Right renal pelvis (tissue), 4 donors: ENCODE measurements at regions not wholly inside any gene's neighbourhood (a gene's known extent, or its start where the extent isn't known, plus 50 kb on each side); places are given as distances from the start of the nearest gene placed in this dataset.
"Not testable (repeated sequence)": the region's sequence is repeated elsewhere in the genome, so short reads cannot be mapped to it uniquely, and the experiment has no call there.

Experiments
- DNase-seq, 4 donors: peaks; one replicate each; pipeline ENCODE4 v3.0.0-alpha.2; 2013; ENCODE audit warnings: low read depth in 4 of 4, low spot score in 3 of 4, missing footprints in 1 of 4

DNA sequence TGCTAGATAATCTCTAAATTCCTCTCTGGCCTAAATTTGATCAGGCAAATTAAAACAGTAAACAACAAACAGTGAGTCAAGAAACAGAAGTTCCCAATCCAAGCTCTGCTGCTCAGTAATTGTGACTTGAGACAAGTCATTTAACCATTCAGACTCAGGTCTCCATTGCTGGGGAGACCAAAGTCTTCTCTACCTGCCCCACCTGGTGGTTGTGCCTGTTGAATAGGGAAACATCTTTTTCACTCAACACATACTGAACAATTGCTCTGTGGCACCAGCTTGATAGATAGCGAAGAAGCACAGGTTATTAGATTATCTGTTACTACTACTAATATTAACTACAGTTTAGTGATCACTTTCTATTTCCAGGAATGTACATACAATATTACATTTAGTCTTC, 112.1 kb upstream of the EOLA2 start:
- no peak for DNase-seq

GRCh38 chrX:150051096-150051495, 112.8 kb upstream of the EOLA2 start:
- DNase-seq, result no peak

DNA sequence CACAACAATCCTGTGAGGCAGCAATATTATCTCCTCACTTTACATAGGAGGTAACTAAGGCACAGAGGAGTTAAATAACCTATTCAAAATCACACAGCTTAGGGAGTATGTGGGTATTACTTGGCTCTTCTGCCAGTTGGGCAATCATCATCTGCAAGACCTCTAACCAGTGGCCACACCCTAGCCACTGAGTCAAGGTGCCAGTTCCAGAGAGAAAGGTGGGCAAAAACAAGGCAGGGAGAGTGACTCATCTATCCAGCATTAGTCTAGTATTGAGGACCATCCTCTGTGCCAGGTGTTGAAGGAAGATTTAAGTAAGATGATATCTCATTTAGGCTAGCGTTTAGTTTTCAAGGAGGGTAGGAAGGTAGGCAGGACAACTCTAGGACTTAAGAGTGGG, 113.9 kb upstream of the EOLA2 start:
- DNase-seq, result no peak

DNA sequence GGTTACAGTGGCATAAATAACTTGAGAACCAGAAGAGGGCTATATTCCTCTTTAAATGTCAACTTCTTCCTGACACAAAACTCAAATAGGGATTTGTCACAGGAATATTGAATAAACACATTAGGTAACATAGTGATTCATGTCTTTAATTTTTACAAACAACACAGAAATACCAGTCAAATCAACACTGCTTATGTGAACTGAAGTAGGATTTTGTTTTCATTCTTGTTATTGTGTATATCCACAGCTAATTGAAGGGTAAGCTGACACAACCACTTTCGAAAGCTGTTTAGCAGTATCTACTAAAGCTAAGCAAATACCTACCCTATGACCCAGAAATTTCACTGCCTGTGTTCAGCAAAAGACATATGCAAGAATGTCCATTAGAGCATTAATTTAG, 120.4 kb upstream of the EOLA2 start:
- DNase-seq, result no peak

GRCh38 chrX:150060406-150060805, 122.1 kb upstream of the EOLA2 start:
- DNase-seq, result no peak

DNA sequence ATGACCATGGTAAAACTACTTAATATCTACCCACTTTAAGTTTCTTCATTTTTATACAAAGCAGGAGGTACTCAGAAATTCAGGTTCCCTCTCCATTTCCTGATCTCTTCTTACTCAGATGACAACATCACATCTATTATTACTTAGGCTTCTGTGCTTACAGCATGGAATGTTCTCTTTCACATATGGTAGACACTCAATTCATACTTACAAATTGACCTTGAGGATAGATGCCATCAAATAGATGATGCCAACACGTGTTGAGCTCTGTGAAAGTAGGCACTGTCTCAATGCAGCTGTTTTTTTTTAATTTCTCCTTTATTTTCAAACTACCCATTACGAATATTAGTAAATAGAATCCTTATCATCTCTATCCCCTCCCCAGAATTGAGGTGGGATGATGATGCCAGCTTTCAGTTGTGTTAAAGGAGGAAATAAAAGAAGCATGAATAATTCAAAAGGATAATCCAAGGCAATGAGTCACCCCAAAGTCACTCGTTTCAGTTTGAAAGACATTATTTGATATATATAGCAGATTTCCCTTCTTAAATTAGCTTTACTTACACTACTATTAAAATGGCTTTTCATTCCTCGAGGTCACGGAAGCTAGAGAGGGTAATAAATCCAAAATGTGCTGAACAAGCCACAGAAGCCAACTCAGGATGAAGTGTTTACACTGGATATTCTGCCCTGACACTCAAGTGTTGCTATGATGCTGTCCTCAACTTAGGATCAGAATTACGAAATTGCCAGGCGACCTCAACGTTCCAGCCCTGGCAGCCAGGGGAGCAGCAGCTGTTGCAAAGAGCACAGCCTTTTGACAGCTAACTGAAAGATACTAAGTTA, 124.2 kb upstream of the EOLA2 start:
- no peak for DNase-seq

- no peak for DNase-seq
These were observed 124.8 kb upstream of the EOLA2 start for GRCh38 chrX:150063138-150063518.

GRCh38 chrX:150063674-150064073, 125.4 kb upstream of the EOLA2 start:
- no peak for DNase-seq

DNA sequence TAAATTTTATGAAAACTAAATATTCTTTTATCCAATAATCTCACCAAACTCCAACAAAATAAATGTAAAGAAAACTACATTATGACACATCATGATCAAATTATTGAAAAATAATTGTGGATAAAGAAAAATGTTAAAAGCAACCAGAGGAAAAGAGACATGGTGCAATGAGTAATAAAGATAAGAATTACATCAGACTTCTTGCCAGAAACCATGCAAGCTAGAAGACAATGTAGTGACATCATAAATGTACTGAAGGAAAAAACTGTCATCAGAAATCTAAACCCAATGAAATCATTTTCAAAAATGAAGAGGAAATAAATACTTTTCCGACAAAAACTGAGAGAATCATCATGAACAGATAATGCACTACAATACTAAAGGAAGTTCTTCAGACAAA, 135.9 kb upstream of the EOLA2 start:
- DNase-seq, result no peak

DNA sequence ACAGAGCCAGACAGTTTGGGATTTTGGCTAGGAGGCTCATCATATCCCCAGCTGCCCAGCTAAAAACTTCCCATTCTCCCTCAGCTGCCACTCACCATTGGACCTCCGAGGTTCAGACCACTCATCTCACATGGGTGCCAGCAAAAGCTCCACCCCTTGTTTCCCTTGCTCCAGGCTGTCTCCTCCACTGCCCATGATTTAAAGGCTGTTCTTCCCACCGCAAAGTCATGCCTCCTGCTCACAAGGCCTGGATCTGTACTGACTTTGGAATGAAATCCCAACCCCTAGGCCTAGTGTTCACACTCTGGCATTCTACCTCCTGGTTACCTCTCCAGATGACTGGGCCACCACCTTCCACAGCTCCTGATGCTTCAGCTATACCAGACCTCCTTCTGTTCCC, 142.2 kb upstream of the EOLA2 start:
- no peak for DNase-seq

GRCh38 chrX:150081076-150081475, 142.8 kb upstream of the EOLA2 start:
- DNase-seq, result no peak

DNA sequence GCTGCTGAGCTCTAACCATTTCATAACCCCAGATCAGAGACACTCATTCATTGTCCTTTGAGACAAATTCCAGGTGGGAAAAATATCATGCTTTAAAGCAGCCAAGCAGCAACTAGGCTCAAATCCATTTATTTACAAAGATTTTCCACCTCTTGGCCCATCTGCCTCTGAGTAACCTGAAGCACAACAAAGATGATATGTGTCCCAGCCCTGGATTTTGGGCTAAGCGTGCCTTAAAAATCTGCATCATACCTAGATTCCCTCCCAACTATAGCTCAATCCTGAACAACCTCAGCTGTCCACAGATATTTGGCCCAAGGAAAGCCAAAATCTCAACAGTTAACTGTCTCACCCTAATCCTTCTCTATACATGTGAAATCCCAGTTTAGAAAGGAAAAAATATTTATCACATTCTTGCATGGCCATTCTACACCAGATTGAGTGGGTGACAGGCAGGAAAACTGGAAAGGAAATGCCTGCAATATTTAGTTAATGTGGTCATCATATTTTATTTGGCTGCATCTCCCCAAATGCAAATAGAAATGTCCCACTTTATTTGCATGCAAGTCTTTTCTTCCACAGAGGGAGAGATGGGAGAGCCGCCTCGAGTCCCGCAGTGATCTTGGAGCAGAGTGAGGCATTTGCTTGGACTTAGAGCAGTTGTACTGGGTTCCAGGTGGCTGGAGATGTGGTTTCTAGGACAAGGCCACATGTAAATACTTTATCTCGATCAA, 146.4 kb upstream of the EOLA2 start:
- peak in 1 of 4 donors; percentile 8 for DNase-seq

- DNase-seq, result no peak
These were observed 147.6 kb upstream of the EOLA2 start for GRCh38 chrX:150085881-150086280.

DNA sequence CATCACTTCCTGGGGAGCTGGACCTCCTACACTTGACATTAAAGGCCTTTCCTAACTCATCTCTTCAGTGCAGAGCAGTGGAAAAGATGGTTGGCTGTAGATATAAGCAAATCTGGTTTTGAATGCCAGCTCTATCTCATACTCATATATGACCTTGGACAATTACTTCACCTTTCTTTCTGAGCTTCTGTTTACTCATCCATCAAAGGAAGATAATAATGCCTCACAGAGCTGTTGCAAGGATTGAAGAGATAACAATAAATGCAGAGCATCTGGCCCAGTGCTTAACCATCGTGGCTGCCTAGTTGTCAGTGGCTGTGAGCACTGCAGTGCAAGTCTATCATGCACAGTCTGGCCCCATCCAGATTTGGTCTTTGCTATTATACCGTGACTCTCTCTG, 148.1 kb upstream of the EOLA2 start:
- DNase-seq, result no peak

DNA sequence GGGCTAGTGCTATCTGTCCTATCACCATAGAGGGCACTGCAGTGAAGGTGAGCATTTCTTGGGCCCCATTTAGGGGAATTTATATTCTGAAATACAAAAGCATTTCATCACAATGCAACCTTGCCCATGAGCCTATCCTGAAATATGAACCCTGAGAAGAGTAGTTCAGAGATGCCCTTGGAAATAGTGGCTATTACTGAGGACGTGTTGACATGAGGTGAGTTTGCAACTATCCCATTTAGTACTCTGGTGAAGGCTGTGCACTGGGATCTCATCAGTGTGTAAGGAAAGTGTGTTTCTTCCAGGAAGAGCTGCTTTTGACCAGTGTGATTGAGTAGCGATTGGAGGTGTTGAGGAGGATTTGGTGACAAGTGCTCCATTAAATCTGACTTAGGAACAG, 149.3 kb upstream of the EOLA2 start:
- DNase-seq, result no peak

GRCh38 chrX:150088042-150088441, 149.8 kb upstream of the EOLA2 start:
- DNase-seq, result no peak

DNA sequence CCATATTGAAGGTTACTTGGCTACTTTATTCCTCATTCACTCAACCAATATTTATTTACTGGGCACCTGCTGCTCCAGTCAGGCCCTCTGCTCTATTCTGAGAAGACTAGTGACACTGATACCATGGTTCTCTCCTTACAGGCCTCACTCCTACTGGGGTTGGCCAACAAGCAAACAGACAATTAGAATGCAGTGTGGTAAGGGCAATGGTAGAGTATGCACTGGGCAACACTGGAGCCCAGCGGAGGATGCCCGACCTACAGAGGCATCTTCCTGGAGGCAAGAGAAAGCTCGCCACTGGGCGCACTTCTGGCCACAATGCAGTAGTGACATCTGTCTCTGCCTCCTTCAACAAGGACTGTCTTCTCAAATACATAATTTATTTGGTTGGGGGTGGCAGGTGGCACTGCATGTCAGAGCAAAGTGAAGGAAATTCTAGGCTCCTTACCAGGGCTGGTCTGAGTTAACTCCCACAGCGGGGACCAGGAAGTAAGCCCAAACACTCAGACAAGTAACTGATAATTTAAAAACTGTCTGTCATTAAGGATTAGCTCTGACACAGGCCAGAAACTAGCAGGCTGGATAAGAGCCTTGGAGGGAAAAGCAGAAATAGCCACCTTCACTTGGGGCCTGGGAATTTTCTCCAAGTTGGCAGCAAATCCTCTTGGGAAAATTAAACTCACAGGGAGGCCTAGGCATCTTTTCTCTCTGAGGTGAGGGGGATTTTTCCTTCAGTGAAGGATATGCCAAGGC, 150.7 kb upstream of the EOLA2 start:
- no peak for DNase-seq

DNA sequence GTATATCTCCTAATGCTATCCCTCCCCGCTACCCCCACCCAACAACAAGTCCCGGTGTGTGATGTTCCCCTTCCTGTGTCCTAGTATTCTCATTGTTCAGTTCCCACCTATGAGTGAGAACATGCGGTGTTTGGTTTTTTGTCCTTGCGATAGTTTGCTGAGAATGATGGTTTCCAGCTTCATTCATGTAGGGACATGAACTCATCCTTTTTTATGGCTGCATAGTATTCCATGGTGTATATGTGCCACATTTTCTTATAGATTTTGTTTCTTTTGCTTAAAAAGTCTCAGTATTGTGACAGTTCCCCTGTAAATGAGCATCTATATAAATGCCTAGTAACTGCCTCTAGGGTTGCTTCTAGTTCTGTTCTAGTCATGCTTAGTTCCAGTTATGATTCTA, 153.0 kb upstream of the EOLA2 start:
- not testable (repeated sequence) for DNase-seq

GRCh38 chrX:150092549-150092948, 154.3 kb upstream of the EOLA2 start:
- DNase-seq, result no peak

DNA sequence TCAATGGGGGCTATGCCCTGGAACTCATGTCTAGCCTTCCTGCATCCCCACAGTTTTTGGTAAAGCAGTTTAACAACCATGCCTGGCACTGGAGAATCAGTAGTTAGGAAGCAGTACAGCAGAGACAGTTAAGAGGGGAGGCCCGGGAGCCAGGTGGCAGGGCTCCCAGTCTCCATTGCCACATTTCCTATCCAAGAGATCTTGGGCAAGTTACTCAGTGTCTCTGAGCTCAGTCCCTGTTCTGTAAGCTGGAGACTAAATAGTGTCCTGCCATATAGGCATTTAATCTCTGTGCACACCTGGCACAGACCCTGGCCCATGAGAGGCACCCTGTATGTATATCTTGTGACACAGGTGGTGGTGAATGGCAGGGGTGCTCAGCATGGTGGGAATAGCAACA, 156.1 kb upstream of the EOLA2 start:
- DNase-seq, result no peak

GRCh38 chrX:150094996-150095395, 156.7 kb upstream of the EOLA2 start:
- no peak for DNase-seq

DNA sequence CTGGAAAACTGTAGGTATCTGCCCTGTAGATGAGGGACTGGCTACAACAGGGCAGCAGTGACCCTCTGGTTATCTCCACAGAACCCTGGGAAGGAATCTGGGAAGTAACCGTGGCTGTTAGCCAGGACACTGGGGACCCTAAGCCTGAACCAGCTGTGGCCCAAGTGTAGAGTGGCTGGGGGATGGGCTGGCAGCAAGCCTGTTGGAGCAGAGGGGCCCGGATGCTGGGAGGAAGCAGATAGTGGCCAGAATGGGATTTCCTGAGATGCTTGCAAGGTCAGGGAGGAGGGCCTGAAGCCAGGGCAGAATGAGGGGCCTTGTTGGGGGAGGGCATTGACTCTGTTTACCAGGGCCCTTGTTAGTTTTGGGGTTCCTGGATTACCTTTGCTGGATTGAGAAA, 161.0 kb upstream of the EOLA2 start:
- no peak for DNase-seq
